ENCODE measurements at regions not wholly inside any gene's neighbourhood (a gene's known extent, or its start where the extent isn't known, plus 50 kb on each side); places are given as distances from the start of the nearest gene placed in this dataset.

DNA sequence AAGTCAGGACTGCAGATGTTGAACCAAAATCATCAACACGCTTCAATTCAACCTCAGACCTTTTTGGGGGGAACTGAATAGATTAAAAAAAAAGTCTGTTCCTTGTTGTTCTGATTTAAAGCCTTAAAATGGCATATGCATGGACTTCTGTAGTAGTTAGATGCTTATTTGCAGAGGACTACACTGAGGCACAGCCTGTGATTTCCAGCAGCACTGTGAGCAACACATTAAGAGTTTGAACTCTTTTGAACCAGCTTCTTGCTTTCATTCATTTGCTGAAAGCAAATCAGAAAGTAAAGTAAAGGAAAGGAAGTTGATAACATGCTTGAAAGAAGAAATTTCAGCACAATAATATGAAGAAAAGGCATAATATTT, 60.7 kb upstream of the DMAC1 start:
- H3K4me1 Mint-ChIP-seq, result no peaks in the 10 kb centered on the region
- no peaks in the 10 kb centered on the region for H3K9me3 Mint-ChIP-seq
- no peak overlapping the region for H3K27ac Mint-ChIP-seq (ENCODE audit: low read depth)
- DNase-seq (ENCODE audit: low spot score in 2 of 2) (no peak), ATAC-seq (replicated peaks; ENCODE audit: extremely low read depth, poor library complexity, severe bottlenecking) (no peak)
- no peaks in the 10 kb centered on the region for H3K36me3 Mint-ChIP-seq (ENCODE audit: insufficient read depth)
- no peak overlapping the region for H3K4me3 Mint-ChIP-seq
- H3K27me3 Mint-ChIP-seq, result peaks cover 11% of the 10 kb centered on the region

DNA sequence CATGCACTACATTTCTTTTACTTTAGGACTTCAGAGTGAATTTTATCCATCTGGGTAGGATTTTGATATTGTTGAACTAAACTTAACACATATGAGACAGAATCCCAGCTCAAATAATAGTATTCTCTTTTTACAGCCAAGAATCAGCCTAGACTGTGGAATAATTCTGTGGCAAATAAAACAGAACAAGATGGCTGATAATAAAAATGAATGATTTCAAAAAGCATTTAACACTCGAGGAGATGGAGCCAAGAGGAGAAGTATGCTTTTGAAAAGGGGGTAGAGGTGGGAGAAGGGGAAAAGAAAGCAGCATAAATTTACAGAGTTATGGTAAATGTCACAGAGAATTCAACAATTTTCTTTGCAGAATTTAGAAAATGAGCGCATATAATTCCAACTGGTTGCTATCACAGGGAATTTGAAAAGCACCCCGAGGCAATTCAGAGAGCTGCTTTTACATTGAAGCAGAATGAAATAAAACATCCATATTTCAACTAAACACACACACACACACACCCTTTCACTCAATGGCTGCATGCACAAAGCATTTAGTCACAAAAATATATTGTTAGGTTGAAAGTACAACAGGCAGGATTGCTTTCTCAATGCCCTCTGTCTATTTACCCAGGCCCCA, 60.2 kb upstream of the DMAC1 start:
- H3K4me3 Mint-ChIP-seq, result no peak overlapping the region
- H3K9me3 Mint-ChIP-seq, result no peaks in the 10 kb centered on the region
- ATAC-seq (replicated peaks; ENCODE audit: extremely low read depth, poor library complexity, severe bottlenecking) (no peak), DNase-seq (ENCODE audit: low spot score in 2 of 2) (no peak)
- H3K36me3 Mint-ChIP-seq (ENCODE audit: insufficient read depth), result no peaks in the 10 kb centered on the region
- no peaks in the 10 kb centered on the region for H3K4me1 Mint-ChIP-seq
- H3K27me3 Mint-ChIP-seq, result peaks cover 11% of the 10 kb centered on the region
- H3K27ac Mint-ChIP-seq (ENCODE audit: low read depth), result no peak overlapping the region

DNA sequence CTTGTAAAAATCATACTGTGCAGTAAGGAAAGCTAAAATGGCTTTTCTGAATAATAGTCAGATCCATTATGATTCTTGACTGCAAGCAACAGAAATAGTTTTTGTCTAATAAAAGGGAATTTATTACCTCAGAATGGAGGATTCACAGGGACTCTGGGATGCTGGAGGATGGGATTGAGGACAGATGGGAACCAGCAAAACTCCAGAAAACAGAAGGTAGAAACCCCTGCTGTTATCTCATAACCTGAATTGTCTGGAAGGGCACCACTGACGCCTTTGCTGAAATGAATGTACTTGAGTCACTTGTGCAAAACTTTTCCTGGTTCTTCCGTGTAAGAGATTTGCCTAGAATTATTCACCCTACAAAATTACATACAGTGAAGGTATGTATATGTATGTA, 58.6 kb upstream of the DMAC1 start:
- no peaks in the 10 kb centered on the region for H3K9me3 Mint-ChIP-seq
- no peak for ATAC-seq (replicated peaks; ENCODE audit: extremely low read depth, poor library complexity, severe bottlenecking)
- no peak overlapping the region for H3K4me3 Mint-ChIP-seq
- peaks cover 11% of the 10 kb centered on the region for H3K27me3 Mint-ChIP-seq
- no peaks in the 10 kb centered on the region for H3K4me1 Mint-ChIP-seq
- no peak overlapping the region for H3K27ac Mint-ChIP-seq (ENCODE audit: low read depth)
- no peak for DNase-seq (ENCODE audit: low spot score in 2 of 2)
- H3K36me3 Mint-ChIP-seq (ENCODE audit: insufficient read depth), result no peaks in the 10 kb centered on the region

DNA sequence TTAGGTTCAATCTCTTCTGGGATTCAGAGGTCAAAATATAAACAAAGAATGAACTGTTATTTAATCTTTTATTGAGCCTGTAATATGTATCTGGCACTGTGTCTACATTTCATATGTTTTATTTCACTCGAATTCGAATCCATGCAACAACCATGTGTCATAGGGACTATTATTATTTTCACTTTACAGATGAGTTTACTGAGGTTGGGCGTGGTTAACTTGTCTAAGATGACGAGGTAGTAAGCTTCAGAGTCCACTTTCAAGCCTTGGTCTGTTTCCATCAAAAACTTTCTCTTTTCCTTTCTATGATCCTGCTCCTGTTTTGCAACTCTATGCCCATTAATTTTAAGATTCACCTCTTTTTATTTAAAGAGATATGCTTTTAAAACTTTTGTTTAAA, 55.2 kb upstream of the DMAC1 start:
- peaks cover 5% of the 10 kb centered on the region for H3K4me1 Mint-ChIP-seq
- ATAC-seq (replicated peaks; ENCODE audit: extremely low read depth, poor library complexity, severe bottlenecking), result no peak

More for the DNA sequence above, 55.2 kb upstream of the DMAC1 start:
- no peak for DNase-seq (ENCODE audit: low spot score in 2 of 2)
- peaks cover 11% of the 10 kb centered on the region for H3K27me3 Mint-ChIP-seq
- H3K4me3 Mint-ChIP-seq, result no peak overlapping the region
- H3K36me3 Mint-ChIP-seq (ENCODE audit: insufficient read depth), result no peaks in the 10 kb centered on the region
- H3K27ac Mint-ChIP-seq (ENCODE audit: low read depth), result no peak overlapping the region
- no peaks in the 10 kb centered on the region for H3K9me3 Mint-ChIP-seq

Measured in central memory CD8-positive, alpha-beta T cell (primary cell).